Neural progenitor cell (in vitro differentiated cells): ENCODE measurements at regions not wholly inside any gene's neighbourhood (a gene's known extent, or its start where the extent isn't known, plus 50 kb on each side); places are given as distances from the start of the nearest gene placed in this dataset.
"Not testable (repeated sequence)": the region's sequence is repeated elsewhere in the genome, so short reads cannot be mapped to it uniquely, and the experiment has no call there.

ENCODE experiments used
- DNase-seq: peaks from one replicate; pipeline ENCODE4 v3.0.0-alpha.2; 2016; ENCODE audit warnings: low spot score
- H2AFZ ChIP-seq: fragments of 200-600 bp; sonication (generic); replicated peaks from 2 replicates; pipeline ENCODE4 v1.6.1; 2016; ENCODE audit warnings: antibody characterized with exemption
- H3F3A ChIP-seq: fragments of 200-600 bp; sonication (generic); 2 replicates; pipeline ENCODE4 v1.6.1; 2016; ENCODE audit warnings: antibody characterized with exemption, low read depth
- H3K27ac ChIP-seq: fragments of 200-600 bp; sonication (generic); 2 replicates; pipeline ENCODE4 v1.5.1; 2016; ENCODE audit warnings: mild to moderate bottlenecking
- H3K27me3 ChIP-seq: fragments of 200-600 bp; sonication (generic); 2 replicates; pipeline ENCODE4 v1.6.1; 2016; ENCODE audit warnings: mild to moderate bottlenecking, moderate library complexity
- H3K36me3 ChIP-seq: fragments of 200-600 bp; sonication (generic); 2 replicates; pipeline ENCODE4 v1.5.1; 2016
- H3K4me1 ChIP-seq: fragments of 200-600 bp; sonication (generic); 2 replicates; pipeline ENCODE4 v1.6.1; 2016; ENCODE audit warnings: mixed run types
- H3K4me2 ChIP-seq: fragments of 200-600 bp; sonication (generic); 2 replicates; pipeline ENCODE4 v1.6.1; 2016
- H3K4me3 ChIP-seq: fragments of 200-600 bp; sonication (generic); 2 replicates; pipeline ENCODE4 v1.5.1; 2016
- H3K79me2 ChIP-seq: fragments of 200-600 bp; sonication (generic); 2 replicates; pipeline ENCODE4 v1.6.1; 2016; ENCODE audit warnings: low read depth
- H3K9ac ChIP-seq: fragments of 200-600 bp; sonication (generic); 2 replicates; pipeline ENCODE4 v1.6.1; 2016
- H3K9me3 ChIP-seq: fragments of 200-600 bp; sonication (generic); 2 replicates; pipeline ENCODE4 v1.5.1; 2016; ENCODE audit warnings: low read depth
- H4K20me1 ChIP-seq: fragments of 200-600 bp; sonication (generic); 2 replicates; pipeline ENCODE4 v1.6.1; 2016; ENCODE audit warnings: low read depth
- H3K27ac Mint-ChIP-seq: 3 replicates; pipeline ENCODE4 v1.8.0; 2021; ENCODE audit warnings: mixed read lengths
- H3K27me3 Mint-ChIP-seq: 2 replicates; pipeline ENCODE4 v1.8.0; 2022; ENCODE audit warnings: low read depth, mild to moderate bottlenecking, inconsistent platforms, moderate library complexity, mixed read lengths; ENCODE audit not compliant: insufficient read depth
- H3K36me3 Mint-ChIP-seq: 3 replicates; pipeline ENCODE4 v1.8.0; 2021; ENCODE audit warnings: mixed read lengths
- H3K4me1 Mint-ChIP-seq: 3 replicates; pipeline ENCODE4 v1.8.0; 2021; ENCODE audit warnings: mixed read lengths
- H3K4me3 Mint-ChIP-seq: 3 replicates; pipeline ENCODE4 v1.8.0; 2021; ENCODE audit warnings: mild to moderate bottlenecking, moderate library complexity, mixed read lengths
- H3K9me3 Mint-ChIP-seq: 3 replicates; pipeline ENCODE4 v1.8.0; 2020; ENCODE audit warnings: mixed read lengths
- CTCF ChIP-seq: fragments of 200-600 bp; sonication (generic); IDR thresholded peaks from 2 replicates; pipeline ENCODE4 v1.5.1; 2017; ENCODE audit warnings: antibody characterized with exemption, mild to moderate bottlenecking
- EZH2 ChIP-seq: fragments of 200-600 bp; sonication (generic); IDR thresholded peaks from 2 replicates; pipeline ENCODE4 v1.6.1; 2017; ENCODE audit warnings: antibody characterized with exemption, mild to moderate bottlenecking, moderate library complexity
- EZH2phosphoT487 ChIP-seq: fragments of 200-600 bp; sonication (generic); IDR thresholded peaks from 2 replicates; pipeline ENCODE4 v1.6.1; 2017; ENCODE audit warnings: antibody characterized with exemption

- no peak overlapping the region for H3K4me3 Mint-ChIP-seq
- no peaks in the 10 kb centered on the region for H3K9me3 Mint-ChIP-seq
- no peaks in the 10 kb centered on the region for H3K4me1 ChIP-seq
- H3K4me2 ChIP-seq = no peak overlapping the region
- H3K27me3 Mint-ChIP-seq = no peaks in the 10 kb centered on the region
- peak overlapping the region; percentile 63 for H2AFZ ChIP-seq
- H3F3A ChIP-seq = no peaks in the 10 kb centered on the region
- H3K27ac ChIP-seq = no peak overlapping the region
- H3K36me3 ChIP-seq = no peaks in the 10 kb centered on the region
- H4K20me1 ChIP-seq = no peaks in the 10 kb centered on the region
- no peak overlapping the region for H3K27ac Mint-ChIP-seq
- H3K79me2 ChIP-seq = no peaks in the 10 kb centered on the region
- no peak overlapping the region for H3K9ac ChIP-seq
- H3K4me3 ChIP-seq = no peak overlapping the region
- DNase-seq = no peak
- H3K9me3 ChIP-seq = no peaks in the 10 kb centered on the region
- H3K27me3 ChIP-seq = no peaks in the 10 kb centered on the region
- H3K4me1 Mint-ChIP-seq = no peaks in the 10 kb centered on the region
- no peaks in the 10 kb centered on the region for H3K36me3 Mint-ChIP-seq
- TF ChIP-seq CTCF (no peak), EZH2phosphoT487 (no peak), EZH2 (no peak)
These were observed 219.3 kb upstream of the TMEFF2 start for GRCh38 chr2:192413812-192414681.

GRCh38 chr2:192412866-192413265 lies 218.1 kb upstream of the TMEFF2 start:
- H3K27me3 Mint-ChIP-seq, H3K4me2 ChIP-seq, H3K36me3 Mint-ChIP-seq, H3K79me2 ChIP-seq, H3K27ac ChIP-seq, H3K27ac Mint-ChIP-seq, H3K4me1 Mint-ChIP-seq, H3K27me3 ChIP-seq, H3K4me3 ChIP-seq, H3K4me3 Mint-ChIP-seq, H3K4me1 ChIP-seq, H4K20me1 ChIP-seq, DNase-seq, H3K9me3 ChIP-seq, H3K36me3 ChIP-seq, H3F3A ChIP-seq, H3K9me3 Mint-ChIP-seq, H2AFZ ChIP-seq, H3K9ac ChIP-seq: not testable (repeated sequence)

GRCh38 chr2:192412394-192412793 lies 217.7 kb upstream of the TMEFF2 start:
- H3K27ac ChIP-seq = no peak overlapping the region
- no peaks in the 10 kb centered on the region for H3K79me2 ChIP-seq
- no peak overlapping the region for H2AFZ ChIP-seq
- no peaks in the 10 kb centered on the region for H4K20me1 ChIP-seq
- H3K4me1 Mint-ChIP-seq = peaks cover 9% of the 10 kb centered on the region
- H3K27ac Mint-ChIP-seq = no peak overlapping the region
- H3K36me3 Mint-ChIP-seq = no peaks in the 10 kb centered on the region
- no peak for DNase-seq
- no peak overlapping the region for H3K4me3 Mint-ChIP-seq
- H3K9ac ChIP-seq = no peak overlapping the region
- no peak overlapping the region for H3K4me2 ChIP-seq
- H3K9me3 ChIP-seq = no peaks in the 10 kb centered on the region
- no peaks in the 10 kb centered on the region for H3F3A ChIP-seq
- no peaks in the 10 kb centered on the region for H3K36me3 ChIP-seq
- no peaks in the 10 kb centered on the region for H3K27me3 Mint-ChIP-seq
- no peaks in the 10 kb centered on the region for H3K9me3 Mint-ChIP-seq
- no peaks in the 10 kb centered on the region for H3K4me1 ChIP-seq
- H3K27me3 ChIP-seq = no peaks in the 10 kb centered on the region
- TF ChIP-seq EZH2 (no peak), CTCF (no peak), EZH2phosphoT487 (no peak)
- H3K4me3 ChIP-seq = no peak overlapping the region

- H3K4me2 ChIP-seq = no peak overlapping the region
- TF ChIP-seq CTCF (no peak), EZH2phosphoT487 (no peak), EZH2 (no peak)
- H3K27ac ChIP-seq = no peak overlapping the region
- no peak overlapping the region for H3K4me3 Mint-ChIP-seq
- no peaks in the 10 kb centered on the region for H3K27me3 Mint-ChIP-seq
- no peaks in the 10 kb centered on the region for H3K36me3 ChIP-seq
- H4K20me1 ChIP-seq = no peaks in the 10 kb centered on the region
- no peaks in the 10 kb centered on the region for H3F3A ChIP-seq
- H3K36me3 Mint-ChIP-seq = no peaks in the 10 kb centered on the region
- H3K9me3 Mint-ChIP-seq = no peaks in the 10 kb centered on the region
- DNase-seq = no peak
- H3K27me3 ChIP-seq = no peaks in the 10 kb centered on the region
- H2AFZ ChIP-seq = no peak overlapping the region
- H3K9me3 ChIP-seq = no peaks in the 10 kb centered on the region
- no peak overlapping the region for H3K4me3 ChIP-seq
- peaks cover 10% of the 10 kb centered on the region for H3K4me1 Mint-ChIP-seq
- H3K79me2 ChIP-seq = no peaks in the 10 kb centered on the region
- H3K4me1 ChIP-seq = no peaks in the 10 kb centered on the region
- no peak overlapping the region for H3K27ac Mint-ChIP-seq
- no peak overlapping the region for H3K9ac ChIP-seq
These were observed 217.0 kb upstream of the TMEFF2 start for GRCh38 chr2:192411755-192412154.
